GM21723 (cell line): ENCODE measurements at regions not wholly inside any gene's neighbourhood (a gene's known extent, or its start where the extent isn't known, plus 50 kb on each side); places are given as distances from the start of the nearest gene placed in this dataset.
"Not testable (repeated sequence)": the region's sequence is repeated elsewhere in the genome, so short reads cannot be mapped to it uniquely, and the experiment has no call there.

ENCODE experiments used
- ATAC-seq: cut with Tn5 transposase; IDR thresholded peaks from one replicate; pipeline ENCODE4 v1.9.1; 2021; ENCODE audit warnings: mild to moderate bottlenecking, moderate library complexity; ENCODE audit not compliant: unreplicated experiment

GRCh38 chr10:21463436-21463835 is 62.0 kb downstream of the SKIDA1 start:
- no peak for ATAC-seq

- ATAC-seq, result no peak
Measured at GRCh38 chr10:21458126-21458871, 67.2 kb downstream of the SKIDA1 start.

GRCh38 chr10:21456160-21456559 is 69.3 kb downstream of the SKIDA1 start:
- no peak for ATAC-seq

- no peak for ATAC-seq
Measured at GRCh38 chr10:21452203-21452602, 73.3 kb downstream of the SKIDA1 start.

GRCh38 chr10:21449288-21449966 is 76.1 kb downstream of the SKIDA1 start:
- peak; percentile 80 for ATAC-seq

- ATAC-seq, result no peak
Measured at GRCh38 chr10:21445163-21445562, 80.3 kb downstream of the SKIDA1 start.

- no peak for ATAC-seq
Measured at GRCh38 chr10:21441625-21442024, 83.9 kb downstream of the SKIDA1 start.

- not testable (repeated sequence) for ATAC-seq
Measured at GRCh38 chr10:21438914-21439313, 86.6 kb downstream of the SKIDA1 start.

- no peak for ATAC-seq
Measured at GRCh38 chr10:21437770-21438382, 87.6 kb downstream of the SKIDA1 start.

- ATAC-seq, result no peak
Measured at GRCh38 chr10:21432266-21432665, 93.2 kb downstream of the SKIDA1 start.

GRCh38 chr10:21431799-21432198 is 93.7 kb downstream of the SKIDA1 start:
- ATAC-seq, result no peak

GRCh38 chr10:21427804-21428481 is 97.5 kb downstream of the SKIDA1 start:
- no peak for ATAC-seq

- no peak for ATAC-seq
Measured at GRCh38 chr10:21424459-21424861, 101.0 kb downstream of the SKIDA1 start.

- no peak for ATAC-seq
Measured at GRCh38 chr10:21423850-21424249, 101.6 kb downstream of the SKIDA1 start.

GRCh38 chr10:21423338-21423737 is 102.1 kb downstream of the SKIDA1 start:
- no peak for ATAC-seq

GRCh38 chr10:21421794-21422193 is 103.7 kb downstream of the SKIDA1 start:
- ATAC-seq, result no peak

- no peak for ATAC-seq
Measured at GRCh38 chr10:21421016-21421415, 104.5 kb downstream of the SKIDA1 start.

GRCh38 chr10:21418981-21419576 is 106.4 kb downstream of the SKIDA1 start:
- ATAC-seq, result not testable (repeated sequence)

- no peak for ATAC-seq
Measured at GRCh38 chr10:21417172-21417712, 108.2 kb downstream of the SKIDA1 start.

- ATAC-seq, result no peak
Measured at GRCh38 chr10:21413680-21414079, 111.8 kb downstream of the SKIDA1 start.

- no peak for ATAC-seq
Measured at GRCh38 chr10:21413268-21413667, 112.2 kb downstream of the SKIDA1 start.
